Gastroesophageal sphincter (tissue), 4 donors: ENCODE measurements at regions not wholly inside any gene's neighbourhood (a gene's known extent, or its start where the extent isn't known, plus 50 kb on each side); places are given as distances from the start of the nearest gene placed in this dataset.

Experiments
- ATAC-seq: fragments of 150-250 bp; one replicate; pipeline ENCODE4 v1.9.1; 2016; ENCODE audit warnings: mild to moderate bottlenecking, moderate library complexity
- H3K27ac ChIP-seq, 4 donors: fragments of 200-600 bp; sonication (generic) in 3 of 4; 1 replicate in 3 of 4; 2 replicates in 1 of 4; pipeline ENCODE4 v1.5.1; 2016 to 2019
- H3K27me3 ChIP-seq: fragments of 200-600 bp; sonication (generic); one replicate; pipeline ENCODE4 v1.5.1; 2019
- H3K36me3 ChIP-seq, 2 donors: fragments of 200-600 bp; sonication (generic); one replicate each; pipeline ENCODE4 v1.5.1; 2019; ENCODE audit warnings: control low read depth in 1 of 2
- H3K4me1 ChIP-seq, 3 donors: fragments of 200-600 bp; sonication (generic); 1 replicate in 2 of 3; 2 replicates in 1 of 3; pipeline ENCODE4 v1.5.1; 2016 to 2019; ENCODE audit warnings: control low read depth in 2 of 3
- H3K4me3 ChIP-seq, 2 donors: fragments of 200-600 bp; sonication (generic); one replicate each; pipeline ENCODE4 v1.5.1; 2019; ENCODE audit warnings: mild to moderate bottlenecking in 1 of 2, moderate library complexity in 1 of 2
- H3K9me3 ChIP-seq, 3 donors: fragments of 200-600 bp; sonication (generic); one replicate each; pipeline ENCODE4 v1.5.1; 2017 to 2019; ENCODE audit warnings: control low read depth in 2 of 3
- CTCF ChIP-seq, 4 experiments: fragments of 200-600 bp in 2 of 4; fragments of 450-650 bp in 2 of 4; sonication (generic) in 1 of 4; IDR thresholded peaks; one replicate each; pipeline ENCODE4 v1.5.1; 2017 to 2019; ENCODE audit warnings: antibody characterized with exemption in 4 of 4, mild to moderate bottlenecking in 2 of 4, moderate library complexity in 2 of 4
- EP300 ChIP-seq: sonication (generic); formaldehyde crosslinking; IDR thresholded peaks from one replicate; pipeline ENCODE4 v1.6.1; 2017; ENCODE audit warnings: antibody characterized with exemption, mild to moderate bottlenecking
- POLR2A ChIP-seq, 2 donors: fragments of 450-650 bp; IDR thresholded peaks; one replicate each; pipeline ENCODE4 v1.6.1; 2017; ENCODE audit warnings: antibody characterized with exemption in 2 of 2, mild to moderate bottlenecking in 2 of 2, moderate library complexity in 1 of 2
- POLR2AphosphoS5 ChIP-seq: sonication (generic); formaldehyde crosslinking; IDR thresholded peaks from one replicate; pipeline ENCODE4 v1.6.1; 2017; ENCODE audit warnings: antibody characterized with exemption
- WGBS, 2 donors: methylation state at CpG; one replicate each; pipeline ENCODE4 v1.1.5; 2018; ENCODE audit warnings: low coverage in 1 of 2; 5-methylcytosine and 5-hydroxymethylcytosine counted together

- no peaks in the 10 kb centered on the region for H3K27me3 ChIP-seq
- no peaks in the 10 kb centered on the region for H3K9me3 ChIP-seq
- no CpG with 5 or more reads among the region's 2 CpGs for WGBS, 2 donors
- TF ChIP-seq POLR2AphosphoS5 = no peak
- TF ChIP-seq CTCF (IDR thresholded peaks at IDR 0.05) = no peak
- no peak for TF ChIP-seq EP300
- no peak for TF ChIP-seq POLR2A (IDR thresholded peaks at IDR 0.05)
- no peak overlapping the region for H3K27ac ChIP-seq
- no peaks in the 10 kb centered on the region for H3K4me1 ChIP-seq
- no peaks in the 10 kb centered on the region for H3K36me3 ChIP-seq
- H3K4me3 ChIP-seq = no peak overlapping the region
- ATAC-seq = no peak
Observed at GRCh38 chr6:115643762-115644161, 416.9 kb downstream of the FRK start.

DNA sequence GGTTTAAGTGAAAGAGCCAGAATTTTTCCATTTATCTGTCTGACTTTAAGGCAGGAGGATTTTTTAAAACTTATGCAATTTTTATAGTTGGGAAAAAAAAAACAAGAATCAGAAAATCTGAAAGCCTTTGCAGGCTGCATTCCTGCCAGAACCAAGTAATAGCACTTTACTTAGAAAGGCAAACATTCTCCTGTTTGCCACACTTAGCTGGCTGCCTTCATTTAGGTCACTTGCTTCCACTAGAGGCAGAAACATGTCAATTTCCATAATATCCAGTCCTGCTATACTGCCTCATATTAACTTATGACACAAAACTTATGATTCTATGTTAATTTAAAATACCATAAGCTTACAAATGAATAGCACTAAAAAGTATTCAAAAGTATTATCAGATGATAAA lies 425.8 kb downstream of the FRK start:
- no peak for ATAC-seq
- Histone ChIP-seq H3K27ac (no peak overlapping the region), H3K9me3 (no peaks in the 10 kb centered on the region), H3K4me3 (no peak overlapping the region), H3K27me3 (no peaks in the 10 kb centered on the region), H3K4me1 (no peaks in the 10 kb centered on the region), H3K36me3 (no peaks in the 10 kb centered on the region)
- TF ChIP-seq EP300 = no peak
- TF ChIP-seq POLR2A (IDR thresholded peaks at IDR 0.05) = no peak
- TF ChIP-seq CTCF (IDR thresholded peaks at IDR 0.05) = no peak
- TF ChIP-seq POLR2AphosphoS5 = no peak

GRCh38 chr6:115634131-115634530 lies 426.6 kb downstream of the FRK start:
- no peak for ATAC-seq
- no peaks in the 10 kb centered on the region for H3K9me3 ChIP-seq
- no peak for TF ChIP-seq POLR2AphosphoS5
- TF ChIP-seq CTCF (IDR thresholded peaks at IDR 0.05) = no peak
- TF ChIP-seq POLR2A (IDR thresholded peaks at IDR 0.05) = no peak
- TF ChIP-seq EP300 = no peak
- no peak overlapping the region for H3K4me3 ChIP-seq
- no peak overlapping the region for H3K27ac ChIP-seq
- WGBS, 2 donors = 60 to 88% methylated on average over 2 of the region's 2 CpGs
- H3K27me3 ChIP-seq = no peaks in the 10 kb centered on the region
- no peaks in the 10 kb centered on the region for H3K36me3 ChIP-seq
- no peaks in the 10 kb centered on the region for H3K4me1 ChIP-seq

DNA sequence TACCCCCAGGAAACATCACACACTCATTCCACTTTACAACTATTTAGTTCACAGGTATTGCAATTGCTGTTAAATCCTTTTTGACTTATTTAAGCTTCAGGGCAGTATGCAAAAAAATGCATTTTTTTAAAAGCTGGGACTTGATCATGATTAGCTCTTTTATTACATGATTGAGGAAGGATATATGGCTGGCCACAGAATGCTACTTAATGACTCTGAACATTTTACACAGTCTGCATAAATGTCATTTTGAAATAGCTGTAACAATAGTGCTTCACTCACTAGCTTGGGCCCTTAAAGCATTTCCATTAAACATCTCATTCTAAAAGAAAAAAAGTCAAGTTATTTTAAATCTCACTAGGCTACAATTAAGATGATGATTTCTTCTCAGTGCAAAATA lies 429.7 kb downstream of the FRK start:
- Histone ChIP-seq H3K36me3 (no peaks in the 10 kb centered on the region), H3K27ac (no peak overlapping the region), H3K4me1 (no peaks in the 10 kb centered on the region), H3K4me3 (no peak overlapping the region), H3K27me3 (no peaks in the 10 kb centered on the region), H3K9me3 (no peaks in the 10 kb centered on the region)
- ATAC-seq = no peak
- no peak for TF ChIP-seq EP300

GRCh38 chr6:115630424-115631024 lies 430.2 kb downstream of the FRK start:
- Histone ChIP-seq H3K36me3 (no peaks in the 10 kb centered on the region), H3K27ac (no peak overlapping the region), H3K4me3 (no peak overlapping the region), H3K9me3 (no peaks in the 10 kb centered on the region), H3K27me3 (no peaks in the 10 kb centered on the region), H3K4me1 (no peaks in the 10 kb centered on the region)
- 75 to 85% methylated on average over 3 to 4 of the region's 4 CpGs for WGBS, 2 donors
- TF ChIP-seq POLR2A (IDR thresholded peaks at IDR 0.05) (no peak), POLR2AphosphoS5 (no peak), EP300 (no peak), CTCF (IDR thresholded peaks at IDR 0.05) (no peak)
- no peak for ATAC-seq
